Inflammatory macrophage treated with lipopolysaccharide for 4 hours (primary cell): ENCODE measurements at regions not wholly inside any gene's neighbourhood (a gene's known extent, or its start where the extent isn't known, plus 50 kb on each side); places are given as distances from the start of the nearest gene placed in this dataset.
"Not testable (repeated sequence)": the region's sequence is repeated elsewhere in the genome, so short reads cannot be mapped to it uniquely, and the experiment has no call there.

Experiments used
- DNase-seq: peaks from one replicate; pipeline ENCODE4 v3.0.0-alpha.2; 2020

- not testable (repeated sequence) for DNase-seq
Observed at GRCh38 chr20:29883514-29884219, 1373.8 kb upstream of the DEFB115 start.

DNA sequence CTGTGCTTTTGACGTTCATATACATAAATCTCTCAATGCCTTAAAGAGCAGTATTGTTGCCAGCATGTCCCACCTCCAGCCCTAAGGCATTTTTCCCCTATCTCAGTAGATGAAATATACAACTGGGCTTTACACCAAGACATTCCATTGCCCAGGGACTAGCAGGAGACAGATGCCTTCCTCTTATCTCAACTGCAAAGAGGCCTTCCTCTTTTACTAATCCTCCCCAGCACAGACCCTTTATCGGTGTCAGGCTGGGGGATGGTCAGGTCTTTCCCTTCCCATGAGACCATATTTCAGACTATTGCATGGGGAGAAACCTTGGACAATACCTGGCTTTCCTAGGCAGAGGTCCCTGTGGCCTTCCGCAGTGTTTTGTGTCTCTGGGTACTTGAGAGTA, 1373.1 kb upstream of the DEFB115 start:
- DNase-seq = not testable (repeated sequence)

DNA sequence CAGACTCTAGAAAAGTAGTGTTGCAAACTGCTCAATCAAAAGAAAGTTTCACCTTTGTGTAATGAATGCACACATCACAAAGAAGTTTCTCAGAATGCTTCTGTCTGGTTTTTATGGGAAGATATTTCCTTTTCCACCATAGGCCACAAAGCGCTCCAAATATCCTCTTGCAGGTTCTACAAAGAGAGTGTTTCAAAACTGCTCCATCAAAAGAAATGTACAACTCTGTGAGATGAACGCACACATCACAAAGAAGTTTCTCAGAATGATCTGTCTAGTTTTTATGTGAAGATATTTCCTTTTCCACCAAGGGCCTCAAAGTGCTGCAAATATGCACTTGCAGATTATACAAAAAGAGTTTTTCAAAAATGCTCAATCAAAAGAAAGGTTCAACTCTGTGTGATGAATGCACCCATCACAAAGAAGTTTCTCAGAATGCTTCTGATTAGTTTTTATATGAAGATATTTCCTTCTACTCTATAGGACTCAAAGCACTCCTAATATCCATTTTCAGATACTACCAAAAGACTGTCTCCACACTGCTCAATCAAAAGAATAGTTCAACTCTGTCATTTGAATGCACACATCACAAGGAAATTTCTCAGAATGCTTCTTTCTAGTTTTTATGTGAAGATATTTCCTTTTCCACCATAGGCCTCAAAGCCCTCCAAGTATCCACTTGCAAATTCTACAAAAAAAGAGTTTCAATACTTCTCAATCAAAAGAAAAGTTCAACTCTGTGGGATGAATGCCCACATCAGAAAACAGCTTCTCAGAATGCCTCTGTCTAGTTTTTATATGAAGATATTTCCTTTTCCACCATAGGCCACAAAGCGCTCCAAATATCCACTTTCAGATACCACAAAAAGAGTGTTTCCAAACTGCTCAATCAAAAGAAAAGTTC, 1371.9 kb upstream of the DEFB115 start:
- not testable (repeated sequence) for DNase-seq

- not testable (repeated sequence) for DNase-seq
Observed at GRCh38 chr20:29891555-29891954, 1365.9 kb upstream of the DEFB115 start.
